Stimulated activated naive CD8-positive, alpha-beta T cell treated with anti-CD3 and anti-CD28 coated beads, Interleukin-15, Interleukin-2, amounts not matched to agents 100 ng/mL and 50 ng/mL, for 24 hours (primary cell): ENCODE measurements at regions not wholly inside any gene's neighbourhood (a gene's known extent, or its start where the extent isn't known, plus 50 kb on each side); places are given as distances from the start of the nearest gene placed in this dataset.
A peak's percentile ranks its signal among the peaks of the same experiment; 100 is the strongest.

Experiments used
- H3K27ac Mint-ChIP-seq: one replicate; pipeline ENCODE4 v1.8.0; 2021; ENCODE audit warnings: mild to moderate bottlenecking, mixed read lengths
- H3K27me3 Mint-ChIP-seq: one replicate; pipeline ENCODE4 v1.8.0; 2021; ENCODE audit warnings: mixed read lengths
- H3K36me3 Mint-ChIP-seq: one replicate; pipeline ENCODE4 v1.8.0; 2021; ENCODE audit warnings: low read depth, mixed read lengths
- H3K4me1 Mint-ChIP-seq: one replicate; pipeline ENCODE4 v1.8.0; 2021; ENCODE audit warnings: low read depth, mixed read lengths
- H3K4me3 Mint-ChIP-seq: one replicate; pipeline ENCODE4 v1.8.0; 2021; ENCODE audit warnings: mild to moderate bottlenecking, mixed read lengths
- H3K9me3 Mint-ChIP-seq: one replicate; pipeline ENCODE4 v1.8.0; 2021; ENCODE audit warnings: mixed read lengths

DNA sequence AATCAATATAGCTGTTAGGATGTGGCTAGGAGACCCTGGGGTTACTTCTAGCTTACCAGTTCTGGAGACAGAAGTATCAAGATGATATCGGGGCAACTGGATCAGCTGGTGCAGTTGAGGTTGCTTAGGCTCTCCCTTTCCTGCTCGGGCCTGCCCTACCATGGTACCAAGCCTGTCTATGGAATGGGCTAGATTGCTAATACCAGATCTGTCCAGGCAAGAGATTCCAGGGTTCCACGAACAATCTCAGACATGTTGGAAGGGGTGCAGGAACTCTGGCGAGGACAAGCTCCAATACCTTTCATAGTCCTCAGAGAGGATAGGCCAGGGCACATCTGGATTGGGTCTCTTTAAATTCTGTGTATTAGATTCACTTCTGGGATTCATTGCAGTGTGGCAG lies 53.8 kb downstream of the ADM start:
- H3K4me1 Mint-ChIP-seq = no peaks in the 10 kb centered on the region
- H3K27ac Mint-ChIP-seq = no peak overlapping the region
- peaks cover 4% of the 10 kb centered on the region for H3K36me3 Mint-ChIP-seq
- H3K27me3 Mint-ChIP-seq = peaks cover 45% of the 10 kb centered on the region
- peaks cover 5% of the 10 kb centered on the region for H3K9me3 Mint-ChIP-seq
- H3K4me3 Mint-ChIP-seq = no peak overlapping the region

DNA sequence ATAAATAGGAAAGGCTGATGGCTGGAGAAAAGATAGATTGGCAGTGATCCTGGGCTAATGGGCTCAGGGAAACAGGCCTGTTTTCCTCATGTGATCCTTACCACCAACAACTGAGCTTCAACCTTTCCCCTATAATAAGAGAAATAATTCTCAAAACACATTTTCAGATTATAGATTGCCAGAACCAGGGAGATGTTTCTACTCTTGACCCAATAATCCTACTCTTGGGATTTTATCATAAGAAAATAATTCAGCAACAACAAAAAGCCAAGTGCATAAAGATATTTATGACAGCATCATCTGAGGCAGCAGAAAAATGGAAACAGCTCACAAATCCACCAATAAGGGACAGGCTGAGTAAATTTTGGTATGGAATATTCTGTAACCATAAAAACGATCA lies 54.3 kb downstream of the ADM start:
- Mint-ChIP-seq H3K4me3 (no peak overlapping the region), H3K27me3 (peaks cover 45% of the 10 kb centered on the region), H3K9me3 (peaks cover 5% of the 10 kb centered on the region), H3K36me3 (peaks cover 4% of the 10 kb centered on the region), H3K4me1 (no peaks in the 10 kb centered on the region), H3K27ac (no peak overlapping the region)

DNA sequence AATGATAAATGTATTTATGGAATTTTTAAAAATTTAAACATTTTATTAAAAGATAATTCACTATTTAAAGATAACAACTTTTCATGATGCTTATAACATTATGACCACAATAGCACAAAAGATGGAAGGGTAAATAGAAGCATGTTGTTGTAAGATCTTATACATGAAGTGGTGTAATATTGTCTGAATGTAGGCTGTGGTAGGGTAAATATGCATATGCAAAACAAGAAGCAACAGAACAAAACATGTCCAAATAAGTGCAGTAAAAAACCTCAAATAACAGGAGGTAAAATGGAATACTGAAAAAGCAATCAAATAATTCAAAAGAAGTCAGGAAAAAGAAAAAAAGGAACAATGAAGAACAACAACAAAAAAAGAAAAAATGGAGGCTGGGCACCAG lies 56.0 kb downstream of the ADM start:
- Mint-ChIP-seq H3K36me3 (peaks cover 4% of the 10 kb centered on the region), H3K4me3 (no peak overlapping the region), H3K9me3 (peaks cover 5% of the 10 kb centered on the region), H3K27ac (no peak overlapping the region), H3K4me1 (no peaks in the 10 kb centered on the region), H3K27me3 (peaks cover 36% of the 10 kb centered on the region)

DNA sequence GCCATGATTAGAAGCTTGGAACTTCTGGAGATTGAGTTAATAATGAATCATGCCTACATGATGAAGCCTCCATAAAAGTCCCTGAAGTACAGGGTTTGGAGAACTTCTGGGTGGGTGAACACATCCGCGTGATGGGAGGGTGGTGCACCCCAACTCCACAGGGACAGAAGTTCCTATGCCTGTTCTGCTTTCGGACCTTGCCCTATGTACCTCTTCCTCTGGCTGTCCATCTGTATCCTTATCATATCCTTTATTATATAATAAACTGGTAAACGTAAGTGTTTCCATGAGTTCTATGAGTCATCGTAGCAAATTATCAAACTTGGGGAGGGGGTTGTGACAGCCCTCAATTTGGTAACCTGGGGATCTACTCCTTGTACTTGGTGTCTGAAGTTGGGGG lies 60.2 kb downstream of the ADM start:
- H3K27ac Mint-ChIP-seq = no peak overlapping the region
- H3K27me3 Mint-ChIP-seq = peaks cover 21% of the 10 kb centered on the region
- H3K36me3 Mint-ChIP-seq = peaks cover 4% of the 10 kb centered on the region
- peaks cover 8% of the 10 kb centered on the region for H3K4me1 Mint-ChIP-seq
- H3K9me3 Mint-ChIP-seq = peaks cover 11% of the 10 kb centered on the region
- H3K4me3 Mint-ChIP-seq = no peak overlapping the region

DNA sequence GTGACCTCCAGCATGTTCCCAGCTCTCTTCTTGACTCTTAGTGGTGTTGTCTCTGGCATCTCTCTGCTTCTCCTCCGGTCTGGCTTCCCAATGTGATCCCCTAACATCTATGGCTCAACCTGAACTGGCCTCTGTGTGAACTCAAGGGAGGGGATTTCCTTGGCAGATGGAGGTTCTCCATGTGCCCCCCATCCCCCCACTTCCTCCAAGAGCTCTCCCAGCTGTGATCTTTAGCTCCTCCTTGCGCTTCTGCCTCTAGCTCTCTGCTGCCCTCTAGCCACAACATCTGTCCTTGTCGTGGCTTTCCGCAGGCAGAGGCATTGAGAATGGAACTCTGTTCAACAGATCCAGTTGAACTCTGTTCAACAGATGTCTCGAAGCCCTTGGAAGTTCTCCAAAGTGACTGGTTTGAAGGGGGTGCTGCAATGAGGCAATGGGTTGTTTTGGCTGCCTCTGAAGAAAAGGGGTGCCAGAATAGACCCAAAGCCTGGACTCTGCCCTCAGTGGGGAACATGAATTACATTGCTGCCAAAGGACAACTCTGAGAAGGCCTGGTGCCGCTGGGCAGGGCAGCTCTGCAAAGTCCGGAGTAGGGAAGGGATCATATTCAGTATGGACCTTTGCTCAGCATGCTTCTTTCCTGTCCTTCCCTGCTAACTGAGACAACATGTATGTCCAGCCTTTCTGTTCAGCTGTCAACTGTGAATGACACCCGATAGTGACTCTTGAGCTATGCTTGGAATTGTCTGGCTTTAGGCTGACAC lies 61.9 kb downstream of the ADM start:
- Mint-ChIP-seq H3K27ac (peak overlapping the region; percentile 50), H3K4me3 (peak overlapping the region; percentile 24), H3K27me3 (peaks cover 19% of the 10 kb centered on the region)

DNA sequence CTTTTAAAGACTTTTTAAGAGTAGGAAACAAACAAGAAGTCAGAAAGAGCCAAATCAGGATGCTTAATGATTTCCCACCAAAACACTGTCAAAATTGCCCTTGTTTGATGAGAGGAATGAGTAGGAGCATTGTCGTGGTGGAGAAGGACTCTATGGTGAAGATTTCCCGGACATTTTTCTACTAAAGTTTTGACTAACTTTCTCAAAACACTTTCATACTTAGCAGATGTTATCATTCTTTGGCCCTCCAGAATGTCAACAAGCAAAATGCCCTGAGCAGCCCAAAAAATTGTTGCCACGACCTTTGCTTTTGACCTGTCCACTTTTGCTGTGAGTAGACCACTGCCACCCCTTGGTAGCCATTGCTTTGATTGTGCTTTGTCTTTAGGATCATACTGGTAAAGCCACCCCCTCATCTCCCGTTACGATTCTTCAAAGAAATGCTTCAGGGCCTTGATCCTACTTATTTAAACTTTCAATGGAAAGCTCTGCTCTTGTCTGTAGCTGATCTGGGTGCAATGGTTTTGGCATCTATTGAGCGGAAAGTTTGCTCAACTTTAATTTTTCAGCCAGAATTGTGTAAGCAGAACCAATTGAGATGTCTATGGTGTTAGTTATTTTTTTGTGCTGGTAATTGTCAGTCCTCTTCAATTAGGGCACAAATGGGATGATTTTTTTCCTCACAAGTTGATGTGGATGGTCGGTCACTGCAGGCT lies 67.2 kb downstream of the ADM start:
- H3K36me3 Mint-ChIP-seq = no peaks in the 10 kb centered on the region
- peaks cover 6% of the 10 kb centered on the region for H3K9me3 Mint-ChIP-seq
- no peak overlapping the region for H3K27ac Mint-ChIP-seq
- peaks cover 21% of the 10 kb centered on the region for H3K27me3 Mint-ChIP-seq
- no peak overlapping the region for H3K4me3 Mint-ChIP-seq
- H3K4me1 Mint-ChIP-seq = no peaks in the 10 kb centered on the region

More for the DNA sequence above, 61.9 kb downstream of the ADM start:
- Mint-ChIP-seq H3K9me3 (peaks cover 6% of the 10 kb centered on the region), H3K4me1 (peaks cover 8% of the 10 kb centered on the region), H3K36me3 (no peaks in the 10 kb centered on the region)

DNA sequence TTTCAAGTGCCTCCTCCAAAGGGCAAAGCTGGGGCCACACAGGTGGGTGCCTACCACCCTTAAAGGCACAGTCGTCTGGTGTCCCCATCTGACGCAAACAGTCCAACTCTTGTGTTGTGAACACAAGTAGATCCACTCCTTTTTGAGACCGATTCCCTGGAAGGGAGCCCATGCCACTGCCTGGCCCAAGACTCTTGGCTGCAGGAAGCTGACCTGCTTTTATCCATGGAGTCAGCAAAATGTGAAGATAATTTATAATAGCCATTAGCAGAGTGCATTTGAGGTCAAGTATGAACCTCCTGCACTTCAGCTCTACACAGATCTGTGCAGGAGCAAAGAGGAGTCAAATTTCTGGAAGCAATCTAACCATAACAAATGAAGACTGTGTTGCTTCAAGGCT lies 68.5 kb downstream of the ADM start:
- H3K36me3 Mint-ChIP-seq = no peaks in the 10 kb centered on the region
- H3K27ac Mint-ChIP-seq = no peak overlapping the region
- peaks cover 15% of the 10 kb centered on the region for H3K27me3 Mint-ChIP-seq
- H3K9me3 Mint-ChIP-seq = no peaks in the 10 kb centered on the region
- H3K4me1 Mint-ChIP-seq = no peaks in the 10 kb centered on the region
- no peak overlapping the region for H3K4me3 Mint-ChIP-seq

DNA sequence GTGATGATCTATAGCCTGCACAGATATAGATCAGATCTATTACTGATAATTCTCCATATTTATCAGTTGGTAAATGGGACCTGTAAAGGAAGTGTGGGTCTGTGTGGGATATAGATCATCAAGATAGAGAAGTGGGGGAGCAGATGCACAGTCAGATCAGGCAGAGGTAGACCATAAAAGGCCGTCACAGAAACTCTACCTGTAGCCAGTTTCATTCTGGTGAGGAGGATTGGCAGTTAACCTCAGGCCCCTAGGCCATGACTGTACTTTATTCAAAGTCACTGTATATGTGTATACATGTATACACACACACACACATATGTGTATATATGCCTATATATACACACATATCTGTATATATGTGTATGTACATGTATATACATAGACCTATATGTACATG lies 69.1 kb downstream of the ADM start:
- Mint-ChIP-seq H3K4me3 (no peak overlapping the region), H3K27ac (no peak overlapping the region), H3K4me1 (no peaks in the 10 kb centered on the region), H3K9me3 (no peaks in the 10 kb centered on the region), H3K27me3 (peaks cover 15% of the 10 kb centered on the region), H3K36me3 (no peaks in the 10 kb centered on the region)

DNA sequence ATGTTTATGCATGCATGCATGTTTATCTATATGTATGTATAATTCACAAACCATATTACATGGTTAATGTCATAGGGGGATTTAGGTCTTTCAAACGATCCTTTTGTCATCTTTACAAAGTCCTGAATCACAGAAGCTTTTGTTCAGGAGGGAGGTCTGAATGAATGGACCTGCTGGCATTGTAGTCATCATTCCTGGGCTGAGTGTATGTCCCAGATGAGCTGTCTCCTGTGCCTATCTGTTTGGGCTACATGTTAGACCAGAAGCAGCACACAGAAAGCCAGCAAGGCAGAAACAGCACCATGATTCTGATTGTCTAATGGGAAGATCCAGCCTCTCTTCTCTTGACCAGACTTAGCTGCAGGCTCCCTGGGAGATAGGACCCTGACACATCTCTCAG lies 69.5 kb downstream of the ADM start:
- no peak overlapping the region for H3K27ac Mint-ChIP-seq
- no peaks in the 10 kb centered on the region for H3K36me3 Mint-ChIP-seq
- H3K4me1 Mint-ChIP-seq = no peaks in the 10 kb centered on the region
- H3K9me3 Mint-ChIP-seq = no peaks in the 10 kb centered on the region
- H3K4me3 Mint-ChIP-seq = no peak overlapping the region
- peaks cover 15% of the 10 kb centered on the region for H3K27me3 Mint-ChIP-seq

DNA sequence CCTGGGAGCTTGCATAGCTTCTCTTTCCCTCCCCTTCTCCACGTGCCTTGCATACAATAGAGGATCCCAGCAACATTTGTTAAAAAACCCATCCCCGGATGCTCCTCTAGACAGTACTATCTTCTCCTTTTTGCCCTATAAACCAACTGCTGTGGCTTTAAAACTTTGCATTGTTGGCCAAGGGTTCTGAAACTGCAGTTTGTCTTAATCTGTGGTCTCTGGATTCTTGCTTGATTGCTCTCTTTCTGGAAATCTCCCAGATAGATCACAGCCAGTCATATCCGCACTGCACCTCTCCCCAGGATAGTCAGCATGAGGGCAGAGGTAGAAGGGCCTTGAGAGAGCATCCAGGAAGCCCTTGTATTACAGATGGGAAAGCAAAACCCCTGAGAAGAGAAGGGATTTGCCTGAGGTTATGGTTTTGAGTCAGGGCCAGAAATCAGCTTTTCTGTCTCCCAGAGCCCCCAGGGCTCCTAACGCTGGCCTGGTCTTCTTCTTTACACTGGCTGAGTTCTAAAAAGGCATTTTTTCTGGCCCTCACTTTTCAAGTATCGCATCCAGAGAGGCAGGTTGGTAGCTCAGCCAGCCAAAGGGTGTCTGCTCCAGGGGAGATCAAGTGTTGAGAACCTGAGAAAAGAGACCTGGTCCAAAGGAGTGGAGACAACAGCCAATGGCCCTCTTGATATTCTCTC lies 70.6 kb downstream of the ADM start:
- H3K27me3 Mint-ChIP-seq = peaks cover 11% of the 10 kb centered on the region
- no peaks in the 10 kb centered on the region for H3K36me3 Mint-ChIP-seq
- no peak overlapping the region for H3K27ac Mint-ChIP-seq
- H3K9me3 Mint-ChIP-seq = no peaks in the 10 kb centered on the region
- H3K4me1 Mint-ChIP-seq = no peaks in the 10 kb centered on the region
- no peak overlapping the region for H3K4me3 Mint-ChIP-seq

DNA sequence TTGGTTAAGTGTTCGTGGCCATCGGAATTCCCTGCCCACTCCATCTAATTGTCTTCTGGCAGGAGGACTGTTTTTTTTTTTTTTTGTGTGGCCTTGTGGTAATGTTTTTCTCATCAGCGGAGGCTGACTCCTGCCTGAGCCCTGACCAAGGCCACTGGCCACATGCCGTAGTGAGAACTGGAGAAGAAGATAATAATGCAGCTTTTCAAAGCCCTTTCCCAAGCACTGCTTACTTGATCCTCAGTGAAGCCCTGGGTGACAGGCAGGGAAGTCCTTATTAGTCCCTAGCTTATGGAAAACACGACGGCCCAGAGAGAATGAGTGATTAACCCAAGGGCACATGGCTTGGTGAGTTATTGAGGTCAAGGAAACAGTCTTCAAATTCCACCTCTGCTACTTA lies 71.2 kb downstream of the ADM start:
- peaks cover 14% of the 10 kb centered on the region for H3K27me3 Mint-ChIP-seq
- no peaks in the 10 kb centered on the region for H3K9me3 Mint-ChIP-seq
- H3K36me3 Mint-ChIP-seq = no peaks in the 10 kb centered on the region
- no peak overlapping the region for H3K27ac Mint-ChIP-seq
- no peak overlapping the region for H3K4me3 Mint-ChIP-seq
- H3K4me1 Mint-ChIP-seq = no peaks in the 10 kb centered on the region

DNA sequence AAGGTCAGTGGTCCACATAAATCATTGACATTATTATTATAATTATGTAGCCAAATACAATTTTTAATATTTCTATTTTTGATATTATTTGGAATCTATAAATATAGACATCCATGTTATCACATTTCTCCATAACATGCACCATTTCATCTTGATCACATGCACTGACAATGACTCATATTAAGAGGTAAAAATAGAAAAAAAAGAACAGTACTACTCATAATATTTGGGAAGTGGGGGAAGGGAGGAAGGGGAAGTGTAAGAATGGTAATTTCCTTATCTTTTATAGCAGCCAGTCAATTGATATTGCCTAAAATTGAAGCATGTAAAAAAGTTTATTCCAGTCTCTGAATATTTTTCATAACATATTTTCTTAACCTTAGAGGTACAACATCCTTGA lies 72.3 kb downstream of the ADM start:
- Mint-ChIP-seq H3K27me3 (peaks cover 17% of the 10 kb centered on the region), H3K4me1 (no peaks in the 10 kb centered on the region), H3K9me3 (no peaks in the 10 kb centered on the region), H3K4me3 (no peak overlapping the region), H3K27ac (no peak overlapping the region), H3K36me3 (no peaks in the 10 kb centered on the region)

DNA sequence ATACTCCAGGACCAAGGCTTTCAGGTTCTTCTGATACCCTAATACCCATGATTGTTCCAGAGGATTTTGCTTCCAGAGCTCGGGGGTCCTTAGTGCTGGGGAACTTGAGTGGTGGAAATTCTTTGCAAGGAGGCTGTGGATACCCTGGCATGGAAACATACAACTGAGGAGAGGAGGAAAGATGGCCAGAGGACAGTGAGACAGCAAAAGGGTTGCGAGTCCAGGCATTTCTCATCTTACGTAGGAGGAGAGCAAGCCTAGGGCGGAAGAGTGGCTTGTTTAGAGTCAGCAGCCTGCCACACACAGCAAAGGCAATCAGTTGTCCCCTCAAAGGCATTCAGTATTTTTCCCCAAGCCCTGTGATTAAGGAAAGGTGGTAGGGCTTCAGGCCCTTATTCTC lies 73.5 kb downstream of the ADM start:
- no peak overlapping the region for H3K4me3 Mint-ChIP-seq
- peaks cover 19% of the 10 kb centered on the region for H3K27me3 Mint-ChIP-seq
- H3K27ac Mint-ChIP-seq = no peak overlapping the region
- no peaks in the 10 kb centered on the region for H3K36me3 Mint-ChIP-seq
- no peaks in the 10 kb centered on the region for H3K9me3 Mint-ChIP-seq
- no peaks in the 10 kb centered on the region for H3K4me1 Mint-ChIP-seq

DNA sequence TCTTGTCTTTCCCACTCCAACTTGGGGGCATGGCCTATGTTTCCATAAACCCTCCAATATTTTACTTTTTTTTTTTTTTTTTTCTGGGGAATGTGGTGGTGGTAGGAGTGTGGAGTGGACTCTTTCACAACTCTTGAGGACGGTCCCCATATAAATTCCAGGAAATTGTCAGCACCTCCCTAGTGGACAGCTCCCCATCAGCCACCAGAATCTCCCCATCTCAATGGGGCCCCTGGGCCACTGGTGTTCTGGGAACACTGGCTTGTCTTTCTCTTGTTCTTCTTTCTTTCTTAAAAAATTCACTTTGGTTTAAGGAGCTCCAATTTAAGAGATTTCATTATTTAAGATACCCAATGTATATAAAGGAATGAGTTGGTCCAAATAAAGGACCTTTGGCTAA lies 74.1 kb downstream of the ADM start:
- Mint-ChIP-seq H3K27me3 (peaks cover 19% of the 10 kb centered on the region), H3K27ac (no peak overlapping the region), H3K4me3 (no peak overlapping the region), H3K36me3 (no peaks in the 10 kb centered on the region), H3K4me1 (no peaks in the 10 kb centered on the region), H3K9me3 (no peaks in the 10 kb centered on the region)

DNA sequence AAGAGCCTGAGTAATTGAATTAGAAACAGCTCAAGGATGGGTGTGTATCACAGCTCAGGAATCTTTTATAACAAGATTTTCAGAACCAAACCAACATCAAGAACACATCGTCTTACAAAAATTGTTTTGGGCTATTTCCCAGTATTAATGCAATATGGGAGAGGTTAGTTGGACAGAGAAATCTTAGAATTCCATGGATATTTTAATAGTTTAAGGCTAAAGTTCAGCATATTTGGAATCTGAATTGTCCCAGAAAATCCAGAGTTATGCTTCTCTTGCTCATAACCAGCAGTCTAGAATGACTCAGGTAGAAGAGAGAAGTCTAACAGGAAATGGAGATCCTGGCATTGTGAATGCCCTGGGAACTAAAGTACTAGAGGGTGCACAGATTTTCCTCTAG lies 74.6 kb downstream of the ADM start:
- H3K36me3 Mint-ChIP-seq = no peaks in the 10 kb centered on the region
- no peak overlapping the region for H3K27ac Mint-ChIP-seq
- no peaks in the 10 kb centered on the region for H3K4me1 Mint-ChIP-seq
- no peaks in the 10 kb centered on the region for H3K9me3 Mint-ChIP-seq
- peaks cover 19% of the 10 kb centered on the region for H3K27me3 Mint-ChIP-seq
- no peak overlapping the region for H3K4me3 Mint-ChIP-seq
